Body of pancreas (tissue), 4 donors: ENCODE measurements at regions not wholly inside any gene's neighbourhood (a gene's known extent, or its start where the extent isn't known, plus 50 kb on each side); places are given as distances from the start of the nearest gene placed in this dataset.
A peak's percentile ranks its signal among the peaks of the same experiment; 100 is the strongest.

Experiments
- ATAC-seq: fragments of 150-250 bp; one replicate; pipeline ENCODE4 v1.9.1; 2016
- DNase-seq, 4 donors: peaks; one replicate each; pipeline ENCODE4 v3.0.0-alpha.2; 2019
- H3K27ac ChIP-seq, 4 donors: fragments of 200-600 bp; sonication (generic); 1 replicate in 3 of 4; 2 replicates in 1 of 4; pipeline versions ENCODE4 v1.5.1 to v1.6.1; 2016 to 2019; ENCODE audit warnings: mild to moderate bottlenecking in 1 of 4, mixed read lengths in 1 of 4, moderate library complexity in 1 of 4
- H3K27me3 ChIP-seq, 2 donors: fragments of 200-600 bp; sonication (generic); one replicate each; pipeline ENCODE4 v1.6.0; 2016; ENCODE audit warnings: mild to moderate bottlenecking in 1 of 2
- H3K36me3 ChIP-seq, 2 donors: fragments of 200-600 bp; sonication (generic); replicated peaks in 1 of 2; 2 replicates each; pipeline ENCODE4 v1.5.1; 2016; ENCODE audit warnings: low read depth in 2 of 2; ENCODE audit not compliant: insufficient read depth in 1 of 2
- H3K4me1 ChIP-seq: fragments of 200-600 bp; sonication (generic); one replicate; pipeline ENCODE4 v1.6.0; 2016
- H3K4me3 ChIP-seq, 2 donors: fragments of 200-600 bp; sonication (generic); 1 replicate in 1 of 2; 2 replicates in 1 of 2; pipeline ENCODE4 v1.5.1; 2016 to 2019
- H3K9me3 ChIP-seq, 3 donors: fragments of 200-600 bp; sonication (generic); 1 replicate in 2 of 3; 2 replicates in 1 of 3; pipeline ENCODE4 v1.5.1; 2016
- CTCF ChIP-seq, 7 experiments: fragments of 450-650 bp in 4 of 7; fragments of 200-600 bp in 3 of 7; sonication (generic) in 3 of 7; IDR thresholded peaks; one replicate each; pipeline ENCODE4 v1.5.1; 2016 to 2019; ENCODE audit warnings: antibody characterized with exemption in 7 of 7
- POLR2A ChIP-seq, 3 donors: fragments of 450-650 bp; IDR thresholded peaks; one replicate each; pipeline ENCODE4 v1.6.1; 2016; ENCODE audit warnings: antibody characterized with exemption in 3 of 3, mild to moderate bottlenecking in 2 of 3
- WGBS, 2 donors: methylation state at CpG; one replicate each; pipeline ENCODE4 v1.1.5; 2017; 5-methylcytosine and 5-hydroxymethylcytosine counted together
- intact Hi-C: fragments of 100-400 bp; cut with DNase I; formaldehyde crosslinking; loops from one replicate; pipeline ENCODE4 v1.15.1; 2023

GRCh38 chr2:191567206-191567605 lies 110.7 kb upstream of the NABP1 start:
- H3K4me3 ChIP-seq: no peak overlapping the region
- H3K27ac ChIP-seq: no peak overlapping the region
- intact Hi-C loops: loop anchor here (5.0 kb wide), 1 partner anchor 125 kb away; no protein-coding TSS in a partner anchor
- TF ChIP-seq CTCF (IDR thresholded peaks at IDR 0.05): no peak
- no peak for TF ChIP-seq POLR2A (IDR thresholded peaks at IDR 0.05)
- H3K27me3 ChIP-seq: no peaks in the 10 kb centered on the region
- 70 to 73% methylated on average over 3 of the region's 3 CpGs for WGBS, 2 donors
- no peaks in the 10 kb centered on the region for H3K4me1 ChIP-seq
- DNase-seq (no peak), ATAC-seq (no peak)
- H3K9me3 ChIP-seq: no peaks in the 10 kb centered on the region
- H3K36me3 ChIP-seq: no peaks in the 10 kb centered on the region

- Histone ChIP-seq H3K27me3 (no peaks in the 10 kb centered on the region), H3K27ac (no peak overlapping the region), H3K4me3 (no peak overlapping the region), H3K36me3 (no peaks in the 10 kb centered on the region), H3K4me1 (no peaks in the 10 kb centered on the region), H3K9me3 (no peaks in the 10 kb centered on the region)
- intact Hi-C loops: loop anchor here (5.0 kb wide), 1 partner anchor 123 kb away; no protein-coding TSS in a partner anchor
- WGBS, 2 donors: 23 to 64% methylated on average over 2 of the region's 2 CpGs
- ATAC-seq (no peak), DNase-seq (no peak)
- TF ChIP-seq POLR2A (IDR thresholded peaks at IDR 0.05) (no peak), CTCF (IDR thresholded peaks at IDR 0.05) (no peak)
Observed at GRCh38 chr2:191569025-191569424, 108.9 kb upstream of the NABP1 start.

GRCh38 chr2:191571163-191571769 lies 106.7 kb upstream of the NABP1 start:
- ATAC-seq (no peak), DNase-seq (peak in 1 of 4 donors; percentile 13)
- Histone ChIP-seq H3K36me3 (no peaks in the 10 kb centered on the region), H3K9me3 (no peaks in the 10 kb centered on the region), H3K27me3 (no peaks in the 10 kb centered on the region), H3K4me3 (no peak overlapping the region), H3K27ac (peak overlapping the region in 1 of 4 donors; percentile 19), H3K4me1 (no peaks in the 10 kb centered on the region)
- 16 to 18% methylated on average over 6 of the region's 6 CpGs for WGBS, 2 donors
- intact Hi-C loops: no loop called here
- TF ChIP-seq POLR2A (IDR thresholded peaks at IDR 0.05) (no peak), CTCF (IDR thresholded peaks at IDR 0.05) (peak in 1 of 7 experiments; percentile 35)

GRCh38 chr2:191572319-191572718 lies 105.6 kb upstream of the NABP1 start:
- Histone ChIP-seq H3K4me1 (no peaks in the 10 kb centered on the region), H3K36me3 (no peaks in the 10 kb centered on the region), H3K4me3 (no peak overlapping the region), H3K9me3 (no peaks in the 10 kb centered on the region), H3K27ac (no peak overlapping the region), H3K27me3 (no peaks in the 10 kb centered on the region)
- DNase-seq (no peak), ATAC-seq (no peak)
- no peak for TF ChIP-seq CTCF (IDR thresholded peaks at IDR 0.05)
- TF ChIP-seq POLR2A (IDR thresholded peaks at IDR 0.05): no peak
- WGBS, 2 donors: 78% methylated on average over 5 of the region's 5 CpGs
- intact Hi-C loops: no loop called here

- no peaks in the 10 kb centered on the region for H3K4me1 ChIP-seq
- WGBS, 2 donors: 76 to 81% methylated on average over 1 of the region's 1 CpG
- intact Hi-C loops: no loop called here
- DNase-seq (no peak), ATAC-seq (no peak)
- no peaks in the 10 kb centered on the region for H3K9me3 ChIP-seq
- no peaks in the 10 kb centered on the region for H3K27me3 ChIP-seq
- TF ChIP-seq POLR2A (IDR thresholded peaks at IDR 0.05) (no peak), CTCF (IDR thresholded peaks at IDR 0.05) (no peak)
- no peak overlapping the region for H3K27ac ChIP-seq
- H3K36me3 ChIP-seq: no peaks in the 10 kb centered on the region
- no peak overlapping the region for H3K4me3 ChIP-seq
Observed at GRCh38 chr2:191573216-191573615, 104.7 kb upstream of the NABP1 start.
